GM08714 (cell line): ENCODE measurements at regions not wholly inside any gene's neighbourhood (a gene's known extent, or its start where the extent isn't known, plus 50 kb on each side); places are given as distances from the start of the nearest gene placed in this dataset.
"Not testable (repeated sequence)": the region's sequence is repeated elsewhere in the genome, so short reads cannot be mapped to it uniquely, and the experiment has no call there.

Experiments
- H3K4me3 ChIP-seq: fragments of 200-500 bp; sonication (Bioruptor generic); 2 replicates; pipeline ENCODE4 v1.5.1; 2014; ENCODE audit warnings: mild to moderate bottlenecking, low read length, inconsistent platforms
- ZNF274 ChIP-seq: IDR thresholded peaks from 2 replicates; pipeline ENCODE4 v1.6.1; 2012; ENCODE audit warnings: mild to moderate bottlenecking, low read depth, low read length

- TF ChIP-seq ZNF274, result no peak
- no peak overlapping the region for H3K4me3 ChIP-seq
Observed at GRCh38 chr18:55998801-55999385, 410.9 kb upstream of the TCF4 start.

GRCh38 chr18:55998071-55998522 lies 410.1 kb upstream of the TCF4 start:
- H3K4me3 ChIP-seq, result no peak overlapping the region
- no peak for TF ChIP-seq ZNF274

- no peak overlapping the region for H3K4me3 ChIP-seq
- TF ChIP-seq ZNF274, result no peak
Observed at GRCh38 chr18:55997151-55997561, 409.2 kb upstream of the TCF4 start.

- H3K4me3 ChIP-seq, result no peak overlapping the region
Observed at GRCh38 chr18:55996717-55997116, 408.7 kb upstream of the TCF4 start.

GRCh38 chr18:55990186-55990585 lies 402.2 kb upstream of the TCF4 start:
- H3K4me3 ChIP-seq, result no peak overlapping the region
- TF ChIP-seq ZNF274, result no peak

More at GRCh38 chr18:55996717-55997116, 408.7 kb upstream of the TCF4 start:
- TF ChIP-seq ZNF274, result no peak

- H3K4me3 ChIP-seq, result no peak overlapping the region
- no peak for TF ChIP-seq ZNF274
Observed at GRCh38 chr18:55988537-55988936, 400.5 kb upstream of the TCF4 start.

- TF ChIP-seq ZNF274, result no peak
- H3K4me3 ChIP-seq, result no peak overlapping the region
Observed at GRCh38 chr18:55983433-55983832, 395.4 kb upstream of the TCF4 start.

GRCh38 chr18:55982992-55983391 lies 395.0 kb upstream of the TCF4 start:
- TF ChIP-seq ZNF274, result no peak
- no peak overlapping the region for H3K4me3 ChIP-seq

GRCh38 chr18:55981712-55982475 lies 393.9 kb upstream of the TCF4 start:
- TF ChIP-seq ZNF274, result no peak
- H3K4me3 ChIP-seq, result no peak overlapping the region

- no peak for TF ChIP-seq ZNF274
- H3K4me3 ChIP-seq, result no peak overlapping the region
Observed at GRCh38 chr18:55974521-55974920, 386.5 kb upstream of the TCF4 start.

GRCh38 chr18:55968550-55968949 lies 380.6 kb upstream of the TCF4 start:
- H3K4me3 ChIP-seq, result no peak overlapping the region
- no peak for TF ChIP-seq ZNF274

GRCh38 chr18:55967019-55967418 lies 379.0 kb upstream of the TCF4 start:
- TF ChIP-seq ZNF274, result no peak

GRCh38 chr18:55964171-55964570 lies 376.2 kb upstream of the TCF4 start:
- no peak overlapping the region for H3K4me3 ChIP-seq
- no peak for TF ChIP-seq ZNF274

More at GRCh38 chr18:55967019-55967418, 379.0 kb upstream of the TCF4 start:
- no peak overlapping the region for H3K4me3 ChIP-seq

GRCh38 chr18:55953326-55953725 lies 365.3 kb upstream of the TCF4 start:
- no peak for TF ChIP-seq ZNF274
- H3K4me3 ChIP-seq, result no peak overlapping the region

GRCh38 chr18:55951738-55952137 lies 363.7 kb upstream of the TCF4 start:
- H3K4me3 ChIP-seq, result not testable (repeated sequence)
